ENCODE measurements at regions not wholly inside any gene's neighbourhood (a gene's known extent, or its start where the extent isn't known, plus 50 kb on each side); places are given as distances from the start of the nearest gene placed in this dataset.
"Not testable (repeated sequence)": the region's sequence is repeated elsewhere in the genome, so short reads cannot be mapped to it uniquely, and the experiment has no call there.

DNA sequence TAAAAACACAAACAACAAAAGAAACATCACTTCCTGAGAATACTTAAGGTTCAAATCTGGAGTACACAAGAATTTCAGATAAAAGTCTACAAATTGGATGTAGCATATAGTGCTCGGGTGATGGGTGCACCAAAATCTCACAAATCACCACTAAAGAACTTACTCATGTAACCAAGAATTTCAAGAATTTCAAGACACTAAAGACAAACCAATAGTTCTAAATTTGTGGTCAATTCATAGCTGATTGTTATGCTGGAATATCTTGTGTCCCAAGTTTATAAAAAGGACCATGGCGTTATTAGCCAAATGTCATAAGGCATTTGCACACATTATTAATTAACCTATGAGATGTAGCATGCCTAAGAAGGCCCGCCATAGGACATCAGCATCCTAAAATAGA is 1204.1 kb upstream of the AUTS2 start:
- DNase-seq (ENCODE audit: low read depth): peak; percentile 1

DNA sequence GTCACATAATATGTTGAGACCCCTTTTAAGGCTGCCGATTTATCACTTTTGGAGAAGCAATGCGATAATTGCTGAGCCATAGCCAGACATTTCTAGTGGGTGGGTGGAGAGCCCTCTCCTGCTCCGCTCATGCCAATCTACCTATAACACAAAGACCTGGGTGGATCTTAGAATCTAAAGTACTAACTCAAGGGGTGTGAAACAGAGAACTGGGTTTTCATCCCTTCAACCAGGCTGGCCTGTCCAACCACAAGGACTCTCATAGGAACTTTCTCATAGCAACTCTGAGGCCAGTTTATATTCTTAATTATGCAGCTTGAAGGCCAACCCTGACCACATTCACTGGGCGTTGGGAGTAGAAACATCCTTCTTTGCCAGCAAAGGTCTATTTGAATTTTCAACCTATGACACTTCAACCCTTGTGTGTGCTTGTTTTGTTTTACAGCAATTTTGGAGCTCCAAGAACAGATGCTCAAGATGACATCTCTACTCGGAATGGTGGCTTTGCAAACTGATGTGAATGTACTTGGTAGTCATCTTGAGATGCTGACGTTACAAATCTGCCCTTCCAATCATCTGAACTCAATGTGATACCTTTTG is 1198.2 kb upstream of the AUTS2 start:
- no peak for DNase-seq (ENCODE audit: low read depth)

- DNase-seq (ENCODE audit: low read depth): no peak
Observed at GRCh38 chr7:68400783-68401182, 1197.5 kb upstream of the AUTS2 start.

- DNase-seq (ENCODE audit: low read depth): no peak
Observed at GRCh38 chr7:68401313-68401712, 1197.0 kb upstream of the AUTS2 start.

DNA sequence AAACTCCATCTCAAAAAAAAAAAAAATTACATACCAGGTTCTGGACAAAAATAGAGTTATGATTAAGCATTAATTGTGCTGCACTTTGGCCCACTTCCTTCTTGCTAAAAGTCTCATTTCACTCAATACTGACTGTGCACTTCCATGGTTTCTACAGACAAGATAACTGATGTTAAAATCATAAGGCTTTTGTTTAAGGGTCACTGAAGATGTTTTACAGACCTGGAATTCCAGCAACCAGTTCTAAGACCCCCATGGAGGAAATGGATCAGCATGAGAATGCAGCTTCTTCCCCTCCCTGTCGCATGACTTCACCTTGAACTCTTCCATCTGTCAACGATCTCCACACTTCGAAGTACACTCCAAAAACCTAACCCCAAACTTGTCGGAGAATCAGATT is 1191.8 kb upstream of the AUTS2 start:
- DNase-seq (ENCODE audit: low read depth): no peak

DNA sequence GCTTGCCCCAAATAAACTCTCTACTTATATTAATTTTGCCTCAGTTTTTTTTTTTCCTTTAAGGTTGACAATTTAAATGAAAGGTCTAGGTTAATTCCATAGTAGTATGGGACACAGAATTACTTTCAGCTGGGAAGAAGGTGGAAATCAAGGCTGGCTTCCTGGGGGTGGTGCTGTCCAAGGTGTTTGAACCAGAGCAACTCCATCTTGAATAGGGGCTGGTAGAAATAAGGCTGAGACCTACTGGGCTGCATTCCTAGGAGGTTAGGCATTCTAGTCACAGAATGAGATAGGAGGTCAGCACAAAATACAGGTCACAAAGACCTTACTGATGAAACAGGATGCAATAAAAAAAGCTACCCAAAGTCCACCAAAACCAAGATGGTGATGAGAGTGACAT is 1190.8 kb upstream of the AUTS2 start:
- DNase-seq (ENCODE audit: low read depth): no peak

DNA sequence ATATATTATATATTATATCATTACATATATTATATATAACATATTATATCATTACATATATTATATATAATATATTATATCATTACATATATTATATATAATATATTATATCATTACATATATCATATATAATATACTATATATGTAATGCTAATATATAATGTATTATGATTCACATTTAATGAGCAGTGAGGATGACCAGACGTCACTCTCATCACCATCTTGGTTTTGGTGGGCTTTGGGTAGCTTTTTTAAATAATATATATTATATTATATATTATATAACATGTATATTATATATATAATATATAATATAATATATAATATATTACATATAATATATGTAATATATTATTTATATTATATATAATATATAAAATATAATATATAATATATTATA is 1189.4 kb upstream of the AUTS2 start:
- DNase-seq (ENCODE audit: low read depth): no peak

- no peak for DNase-seq (ENCODE audit: low read depth)
Observed at GRCh38 chr7:68409851-68410250, 1188.4 kb upstream of the AUTS2 start.

DNA sequence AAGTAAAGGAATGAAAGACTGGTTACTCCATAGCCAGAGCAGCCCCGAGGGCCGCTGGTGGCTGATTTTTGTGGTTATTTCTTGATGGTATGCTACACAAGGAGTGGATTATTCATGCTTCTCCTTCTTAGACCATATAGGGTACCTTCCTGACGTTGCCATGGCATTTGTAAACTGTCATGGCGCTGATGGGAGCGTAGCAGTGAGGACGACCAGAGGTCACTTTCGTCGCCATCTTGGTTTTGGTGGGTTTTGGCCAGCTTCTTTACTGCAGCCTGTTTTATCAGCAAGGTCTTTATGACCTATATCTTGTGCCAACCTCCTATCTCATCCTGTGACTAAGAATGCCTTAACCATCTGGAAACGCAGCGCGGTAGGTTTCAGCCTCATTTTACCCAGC is 1187.6 kb upstream of the AUTS2 start:
- not testable (repeated sequence) for DNase-seq (ENCODE audit: low read depth)

- DNase-seq (ENCODE audit: low read depth): no peak
Observed at GRCh38 chr7:68411742-68412141, 1186.5 kb upstream of the AUTS2 start.

GRCh38 chr7:68414631-68415425 is 1183.4 kb upstream of the AUTS2 start:
- DNase-seq (ENCODE audit: low read depth): no peak

DNA sequence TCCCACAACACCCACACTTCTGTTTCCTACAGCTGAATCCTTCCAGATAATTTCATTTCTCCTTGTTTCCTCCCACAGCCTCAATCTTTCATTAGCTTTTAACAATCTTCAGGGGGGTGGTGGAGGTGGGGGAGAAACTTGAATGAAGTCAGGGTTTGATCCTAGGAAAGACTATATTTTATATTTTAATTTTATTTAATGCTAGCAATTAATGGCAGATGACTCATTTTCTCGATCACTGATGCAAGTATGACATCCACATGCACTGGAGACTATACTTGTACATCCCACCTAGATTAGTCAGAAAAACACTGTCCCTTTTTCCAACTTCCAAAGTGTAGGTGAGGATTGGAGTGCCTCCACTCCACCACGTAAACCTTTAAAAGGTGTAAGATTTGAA is 1181.3 kb upstream of the AUTS2 start:
- no peak for DNase-seq (ENCODE audit: low read depth)

DNA sequence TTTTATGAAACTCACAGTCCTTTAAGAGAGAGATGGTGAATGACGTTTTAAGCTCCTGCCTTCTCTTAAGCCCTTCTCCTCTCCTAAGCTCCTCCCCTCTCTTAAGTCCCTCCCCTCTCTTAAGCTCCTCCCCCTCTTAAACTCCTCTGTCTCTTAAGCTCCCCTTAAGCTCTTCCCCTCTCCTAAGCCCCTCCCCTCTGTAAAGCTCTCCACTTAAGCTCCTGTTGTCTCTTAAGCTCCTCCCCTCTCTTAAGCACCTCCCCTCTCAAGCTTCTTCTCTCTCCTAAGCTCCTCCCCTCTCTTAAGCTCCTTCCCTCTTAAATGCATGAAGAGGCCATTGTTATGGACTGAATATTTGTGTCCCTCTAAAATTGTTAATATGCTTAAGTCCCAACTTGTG is 1180.6 kb upstream of the AUTS2 start:
- DNase-seq (ENCODE audit: low read depth): no peak

GRCh38 chr7:68420342-68421192 is 1177.7 kb upstream of the AUTS2 start:
- no peak for DNase-seq (ENCODE audit: low read depth)

- DNase-seq (ENCODE audit: low read depth): no peak
Observed at GRCh38 chr7:68421712-68422111, 1176.6 kb upstream of the AUTS2 start.

GRCh38 chr7:68422281-68422680 is 1176.0 kb upstream of the AUTS2 start:
- DNase-seq (ENCODE audit: low read depth): no peak

GRCh38 chr7:68423356-68423755 is 1174.9 kb upstream of the AUTS2 start:
- no peak for DNase-seq (ENCODE audit: low read depth)

- no peak for DNase-seq (ENCODE audit: low read depth)
Observed at GRCh38 chr7:68424658-68425297, 1173.5 kb upstream of the AUTS2 start.

DNA sequence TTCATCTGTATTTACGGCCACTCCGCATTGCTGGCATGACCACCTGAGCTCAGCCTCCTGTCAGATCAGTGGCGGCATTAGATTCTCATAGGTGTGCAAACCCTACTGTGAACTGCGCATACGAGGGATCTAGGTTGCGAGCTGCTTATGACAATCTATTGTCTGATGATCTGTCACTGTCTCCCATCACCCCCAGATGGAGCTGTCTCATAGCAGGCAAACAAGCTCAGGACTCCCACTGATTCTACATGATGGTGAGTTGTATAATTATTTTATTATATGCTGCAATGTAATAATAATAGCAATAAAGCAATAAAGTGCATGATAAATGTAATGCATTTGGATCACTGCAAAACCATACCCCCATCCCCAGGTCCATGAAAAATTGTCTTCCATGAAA is 1172.9 kb upstream of the AUTS2 start:
- peak; percentile 9 for DNase-seq (ENCODE audit: low read depth)

GRCh38 chr7:68429411-68430117 is 1168.7 kb upstream of the AUTS2 start:
- DNase-seq (ENCODE audit: low read depth): no peak

- DNase-seq (ENCODE audit: low read depth): no peak
Observed at GRCh38 chr7:68432585-68432984, 1165.7 kb upstream of the AUTS2 start.

All from EH (cell line).